DMS53 (cell line): ENCODE measurements at regions not wholly inside any gene's neighbourhood (a gene's known extent, or its start where the extent isn't known, plus 50 kb on each side); places are given as distances from the start of the nearest gene placed in this dataset.

ENCODE experiments used
- DNase-seq: peaks from one replicate; lab custom pipeline; 2025; lab: John Stamatoyannopoulos, UW

DNA sequence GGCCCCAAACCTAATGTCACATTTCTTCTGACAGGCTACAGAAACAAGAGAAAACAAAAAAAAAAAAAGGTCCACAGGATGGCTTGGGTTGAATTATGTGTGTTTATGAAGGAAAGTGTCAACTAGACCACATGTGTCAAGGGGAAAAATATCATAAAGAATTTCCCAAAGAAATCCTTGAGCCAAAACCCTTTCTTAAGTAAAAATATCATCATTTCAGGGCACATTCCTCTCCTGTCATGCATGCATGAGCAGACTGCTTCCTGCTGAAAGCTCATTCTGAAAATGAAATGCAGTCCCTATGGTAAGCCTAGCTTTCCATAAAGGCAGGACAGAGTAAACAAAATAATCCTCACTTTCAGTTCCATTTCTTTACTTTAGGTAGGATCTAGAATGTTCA, 85.7 kb upstream of the RBBP8 start:
- peak; percentile 39 for DNase-seq

DNA sequence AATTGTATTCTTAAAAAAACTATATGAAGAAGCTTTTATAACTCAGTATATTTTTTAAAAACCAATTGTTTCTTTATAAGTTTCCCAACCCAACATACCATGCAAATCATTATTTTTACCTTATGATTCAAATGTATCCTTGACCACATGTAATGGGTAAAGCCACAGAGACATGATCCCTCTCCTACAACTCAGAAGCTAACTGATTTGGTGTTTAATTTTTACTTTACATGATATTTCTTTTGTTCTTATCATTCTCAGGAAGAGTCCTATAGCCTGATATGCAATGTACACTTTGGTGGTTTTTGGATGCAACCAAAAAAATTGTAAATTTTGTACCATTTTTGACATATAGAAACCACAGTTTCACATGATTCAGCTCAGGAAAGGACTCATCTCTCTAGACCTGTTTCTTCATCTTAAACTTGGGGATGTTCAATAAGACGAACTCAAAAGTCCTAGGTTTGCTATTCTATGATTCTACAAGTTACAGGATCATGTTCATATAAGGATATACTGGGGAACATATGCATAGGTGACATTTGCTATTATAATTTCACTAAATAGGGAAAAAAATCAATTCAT, 85.2 kb upstream of the RBBP8 start:
- DNase-seq, result no peak

DNA sequence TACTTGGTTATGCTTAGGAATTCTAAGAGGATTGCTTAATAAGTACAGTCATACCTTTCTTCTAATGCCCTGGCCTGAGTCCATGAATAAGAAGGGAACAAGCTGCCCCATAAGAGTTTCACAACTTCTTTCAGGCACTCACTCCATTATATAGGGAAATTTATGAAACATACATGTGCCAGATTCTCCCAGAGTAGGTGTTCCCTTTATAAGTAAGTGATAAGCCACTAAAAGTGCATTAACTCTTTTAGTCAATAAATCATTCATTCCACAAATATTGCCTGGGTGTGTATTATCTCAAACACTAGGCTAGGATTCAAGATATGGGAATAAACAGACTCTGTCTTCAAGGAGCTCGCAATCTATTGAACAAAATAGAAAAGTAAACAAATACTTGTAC, 84.5 kb upstream of the RBBP8 start:
- no peak for DNase-seq

- no peak for DNase-seq
These were observed 76.3 kb upstream of the RBBP8 start for GRCh38 chr18:22856870-22857269.

DNA sequence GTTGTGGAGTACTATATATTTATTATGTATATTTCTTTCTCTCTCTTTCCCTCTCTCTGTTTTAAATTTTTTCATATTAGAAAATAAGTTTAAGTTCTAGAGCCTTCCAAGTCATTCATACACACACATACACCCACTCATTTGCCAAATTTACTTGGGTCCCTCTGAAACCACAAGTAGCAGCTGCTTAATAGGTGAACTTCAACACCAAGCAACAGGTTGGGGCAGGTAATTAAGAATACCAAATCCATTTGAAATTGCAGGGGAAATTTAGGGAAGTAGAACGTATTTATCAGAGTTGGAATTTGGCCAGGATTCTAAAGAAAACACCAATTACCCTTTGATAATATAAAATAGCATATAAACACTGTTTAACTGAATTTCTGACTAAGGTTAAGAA, 75.0 kb upstream of the RBBP8 start:
- no peak for DNase-seq

DNA sequence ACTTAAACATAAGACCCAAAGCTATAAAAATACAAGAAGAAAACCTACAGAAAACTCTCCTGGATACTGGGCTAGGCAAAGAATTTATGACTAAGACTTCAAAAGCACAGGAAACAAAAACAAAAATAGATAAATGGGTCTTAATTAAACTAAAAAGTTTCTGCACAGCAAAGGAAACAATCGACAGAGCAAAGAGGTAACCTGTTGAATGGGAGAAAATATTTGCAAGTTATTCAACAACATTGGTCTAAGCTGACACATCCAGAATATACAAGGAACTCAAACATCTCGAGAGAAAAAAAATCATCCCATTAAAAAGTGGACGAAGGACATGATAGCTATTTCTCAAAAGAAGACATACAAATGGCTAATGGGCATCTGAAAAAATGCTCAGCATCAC, 72.3 kb upstream of the RBBP8 start:
- DNase-seq, result no peak

DNA sequence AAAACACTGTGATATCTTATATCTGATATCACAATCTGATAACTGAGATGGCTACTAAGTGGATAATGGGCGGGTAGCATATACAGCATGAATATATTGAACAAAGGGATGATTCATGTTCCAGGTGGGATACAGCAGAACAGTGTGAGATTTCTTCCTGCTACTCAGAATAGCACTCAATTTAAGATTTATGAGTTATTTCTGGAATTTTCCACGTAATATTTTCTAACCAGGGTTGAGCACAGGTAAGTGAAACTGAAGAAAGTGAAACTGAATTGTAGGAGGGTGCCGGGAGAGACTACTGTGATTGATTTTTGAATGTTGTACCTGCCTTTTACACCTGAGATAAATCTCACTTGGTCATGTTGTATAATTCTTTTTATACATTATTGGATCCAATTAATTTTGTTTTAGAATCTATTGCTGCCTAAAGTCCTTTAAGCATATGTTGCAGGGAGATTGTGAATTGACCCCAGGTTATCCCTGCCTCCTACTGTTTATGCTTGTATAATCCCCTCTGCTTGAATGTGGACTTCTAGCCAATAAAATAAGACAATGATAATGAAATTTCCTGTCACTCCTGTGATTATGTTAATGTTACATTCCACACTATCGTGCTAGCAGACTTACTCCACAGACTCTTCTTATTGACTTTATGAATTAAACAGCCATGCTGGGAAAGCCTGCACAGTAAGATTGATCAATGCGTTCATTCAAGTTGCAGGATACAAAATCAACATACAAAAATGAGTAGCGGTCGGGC, 67.6 kb upstream of the RBBP8 start:
- DNase-seq, result no peak

DNA sequence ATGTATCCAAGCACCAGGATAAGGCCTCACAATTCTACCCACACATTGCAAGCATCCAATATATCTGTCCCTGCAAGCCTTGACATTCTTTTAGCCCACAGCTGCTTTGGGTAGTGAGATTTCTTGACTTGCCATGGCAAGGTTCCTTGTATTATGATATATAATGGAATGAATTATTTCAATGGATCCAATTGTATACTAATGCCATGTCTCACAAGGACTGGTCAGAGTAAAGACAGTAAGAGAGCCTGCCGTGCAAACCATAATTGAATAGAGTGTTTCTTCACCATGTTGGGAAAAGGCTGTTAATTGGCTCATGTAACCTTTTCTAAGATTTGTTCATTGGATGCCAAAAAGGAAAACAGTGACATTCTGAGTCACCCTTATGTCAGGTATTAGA, 64.3 kb upstream of the RBBP8 start:
- DNase-seq, result no peak

DNA sequence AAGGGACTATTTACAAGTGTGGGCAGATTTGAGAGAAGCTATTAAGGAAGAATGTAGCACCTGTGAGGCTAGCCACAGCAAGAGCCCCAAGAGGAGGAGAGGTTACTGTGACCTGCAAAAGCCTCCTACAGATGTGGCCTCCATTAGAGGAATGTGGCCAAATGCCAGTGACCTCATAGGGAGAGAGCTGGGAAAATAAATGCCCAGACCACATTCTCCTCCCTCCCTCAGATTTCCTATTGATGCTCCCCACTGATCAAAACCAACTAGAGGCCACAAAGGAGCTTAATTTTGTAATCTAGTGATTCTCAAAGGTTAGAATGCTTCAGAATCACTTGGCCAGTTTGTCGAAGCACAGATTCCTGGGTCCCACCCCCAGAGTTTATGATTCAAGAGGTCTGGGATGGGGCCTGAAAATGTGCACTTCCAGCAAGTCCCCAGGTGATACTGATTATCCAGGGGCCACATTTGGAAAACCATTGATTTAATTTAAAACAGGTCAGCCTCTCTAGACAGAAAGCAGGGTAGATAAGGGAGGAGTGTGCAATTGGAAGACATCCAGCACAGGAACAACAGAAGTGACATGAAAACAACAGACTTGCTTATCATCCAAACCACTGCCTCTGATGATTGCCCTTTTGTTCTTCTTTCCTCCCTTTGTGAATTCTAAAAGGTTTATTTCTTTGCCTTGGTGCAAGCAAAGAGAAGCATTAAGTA, 61.2 kb upstream of the RBBP8 start:
- DNase-seq, result no peak

- peak; percentile 51 for DNase-seq
These were observed 60.1 kb upstream of the RBBP8 start for GRCh38 chr18:22872900-22873537.

- DNase-seq, result no peak
These were observed 53.8 kb upstream of the RBBP8 start for GRCh38 chr18:22879293-22879692.

- DNase-seq, result no peak
These were observed 51.0 kb upstream of the RBBP8 start for GRCh38 chr18:22882084-22882483.

- DNase-seq, result no peak
These were observed 49.9 kb upstream of the RBBP8 start for GRCh38 chr18:22883179-22883578.
